NCI-H2171 treated with DMSO at 0.1 percent for 48 hours (cell line): ENCODE measurements at regions not wholly inside any gene's neighbourhood (a gene's known extent, or its start where the extent isn't known, plus 50 kb on each side); places are given as distances from the start of the nearest gene placed in this dataset.

Source experiments
- DNase-seq: peaks from one replicate; lab custom pipeline; 2025; lab: John Stamatoyannopoulos, UW

DNA sequence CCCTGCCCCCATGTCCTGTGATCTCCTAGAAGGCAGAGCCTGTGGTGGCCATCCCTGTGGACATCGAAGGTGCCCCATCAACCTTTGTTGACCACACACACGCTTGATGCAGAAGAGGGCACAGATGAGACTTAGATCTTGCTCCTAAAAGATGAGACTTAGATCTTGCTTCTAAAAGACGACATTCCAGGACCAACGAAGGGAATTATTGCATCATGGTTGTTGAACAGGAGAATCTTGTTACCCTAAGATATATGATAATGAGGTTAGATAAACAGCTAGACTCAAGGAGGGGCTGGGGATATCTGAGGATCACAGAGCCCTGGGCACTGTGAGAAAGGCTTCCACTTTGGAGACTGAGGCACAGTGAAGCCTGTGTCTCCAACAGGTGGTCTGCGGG, 91.1 kb upstream of the WSCD2 start:
- no peak for DNase-seq

GRCh38 chr12:108039794-108040193, 89.3 kb upstream of the WSCD2 start:
- no peak for DNase-seq

DNA sequence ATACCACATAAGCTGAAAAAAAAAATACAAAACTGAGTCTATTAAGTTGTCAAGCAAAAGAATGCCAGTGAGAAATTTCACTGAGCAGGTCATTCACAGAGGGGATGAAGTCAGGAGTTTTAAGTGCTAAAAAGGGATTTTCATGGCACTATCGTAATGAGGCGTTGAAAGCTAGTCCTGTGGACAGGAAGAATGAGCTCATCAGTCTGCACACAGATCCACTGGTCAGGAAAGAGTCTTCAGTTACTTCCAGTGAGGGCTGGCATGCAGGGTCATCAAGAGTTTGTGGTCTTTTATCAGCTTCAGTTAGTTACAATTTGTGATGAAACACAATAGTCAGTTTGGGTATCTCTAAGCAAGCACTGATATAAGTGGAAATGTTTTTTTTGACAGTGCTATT, 88.1 kb upstream of the WSCD2 start:
- no peak for DNase-seq

GRCh38 chr12:108043286-108043685, 85.8 kb upstream of the WSCD2 start:
- no peak for DNase-seq

DNA sequence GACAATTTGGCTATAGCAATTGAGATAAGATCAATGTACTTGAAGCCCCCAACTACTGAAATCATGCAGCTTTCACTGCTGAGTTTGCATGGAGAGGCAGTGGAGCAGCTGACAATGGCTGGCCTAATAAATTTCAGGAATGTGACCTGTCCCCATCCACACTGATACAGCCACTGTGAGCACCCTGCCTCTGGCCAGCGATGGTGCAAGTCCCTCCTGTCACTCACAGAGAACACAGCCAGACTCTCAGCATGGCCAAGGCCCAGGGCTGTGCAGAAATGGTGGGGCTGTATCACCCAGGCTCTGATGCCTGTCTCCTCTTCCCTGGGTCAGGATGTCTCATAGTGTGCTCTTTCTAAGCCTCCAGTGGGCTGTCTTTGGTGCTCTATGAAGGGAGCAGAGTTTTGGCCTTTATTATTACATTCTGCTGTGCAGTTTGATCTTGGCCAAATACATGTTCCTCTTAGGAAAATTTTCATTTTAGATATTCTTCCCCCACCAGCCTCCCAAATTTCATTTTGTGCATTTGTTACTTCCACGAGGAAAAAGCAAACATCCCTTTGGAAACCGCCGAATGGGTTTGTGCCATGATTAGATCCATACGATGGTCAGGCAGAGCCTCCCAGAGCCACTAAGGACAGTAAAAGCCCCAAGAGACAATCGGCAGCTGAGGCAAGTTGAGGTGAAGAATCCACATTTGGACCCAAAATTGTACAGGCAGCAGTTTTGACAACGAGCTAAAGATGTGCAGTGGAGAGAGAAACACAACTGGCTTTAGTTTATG, 85.1 kb upstream of the WSCD2 start:
- DNase-seq = no peak

GRCh38 chr12:108046135-108046534, 83.0 kb upstream of the WSCD2 start:
- DNase-seq = peak; percentile 10

DNA sequence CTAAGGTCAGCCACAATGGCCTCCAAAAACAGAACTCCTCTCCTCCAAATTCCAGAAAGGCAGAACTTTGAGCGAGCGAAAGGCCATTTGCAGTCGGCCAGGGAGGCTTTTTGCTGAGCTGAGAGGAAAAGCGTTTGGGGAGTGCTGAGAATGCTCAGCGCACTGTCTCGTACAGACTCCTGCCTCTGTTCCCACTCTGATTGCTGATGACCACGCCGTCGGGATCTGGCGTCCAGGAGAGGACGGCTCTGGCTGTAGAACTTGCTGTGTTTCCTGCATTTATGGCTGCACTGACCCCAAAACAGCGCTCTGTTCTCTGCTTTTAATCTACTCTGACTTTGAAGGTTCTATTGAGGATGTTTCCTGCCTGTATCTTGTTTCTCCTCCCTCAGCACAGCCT, 82.4 kb upstream of the WSCD2 start:
- no peak for DNase-seq

GRCh38 chr12:108047071-108047550, 82.0 kb upstream of the WSCD2 start:
- DNase-seq = no peak

DNA sequence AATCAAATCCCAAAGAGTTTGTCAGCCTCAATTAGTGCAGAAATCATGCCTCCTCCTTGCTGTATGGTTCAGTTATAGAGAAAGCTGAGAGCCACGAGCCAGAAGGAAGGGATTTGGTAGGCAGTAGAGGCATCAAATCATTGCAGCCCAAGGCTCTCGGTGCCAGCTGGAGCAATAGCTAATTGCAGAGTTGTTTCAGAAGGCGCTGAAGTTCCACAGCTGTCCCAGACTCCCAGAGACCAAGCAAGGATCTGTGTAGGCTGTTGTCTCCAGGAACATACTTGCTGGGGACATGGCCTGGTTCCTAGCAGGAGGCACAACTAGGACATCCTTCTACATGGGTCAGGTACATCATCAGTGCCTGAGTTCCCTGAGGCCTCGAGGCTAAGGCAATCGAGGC, 80.4 kb upstream of the WSCD2 start:
- DNase-seq = no peak

- DNase-seq = no peak
These were observed 78.4 kb upstream of the WSCD2 start for GRCh38 chr12:108050696-108051095.

DNA sequence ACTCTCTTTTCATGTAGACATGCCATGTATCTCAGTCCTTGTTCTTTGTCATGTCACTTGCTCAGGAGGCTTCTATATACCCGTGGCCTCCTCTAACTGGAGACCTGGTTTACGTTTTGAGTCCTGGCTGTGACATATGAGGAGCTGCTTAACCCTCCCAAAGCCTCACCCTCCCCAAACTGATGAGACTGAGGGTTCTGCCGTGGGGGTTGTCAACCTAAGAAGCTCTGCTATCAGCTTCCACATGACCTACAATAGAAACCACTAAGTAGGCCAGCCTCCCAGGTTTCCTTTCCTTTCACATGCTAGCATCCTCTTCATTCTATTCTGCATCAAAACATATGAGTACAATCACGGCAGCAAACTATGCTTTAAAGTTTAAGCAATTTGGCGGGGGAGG, 76.8 kb upstream of the WSCD2 start:
- no peak for DNase-seq

DNA sequence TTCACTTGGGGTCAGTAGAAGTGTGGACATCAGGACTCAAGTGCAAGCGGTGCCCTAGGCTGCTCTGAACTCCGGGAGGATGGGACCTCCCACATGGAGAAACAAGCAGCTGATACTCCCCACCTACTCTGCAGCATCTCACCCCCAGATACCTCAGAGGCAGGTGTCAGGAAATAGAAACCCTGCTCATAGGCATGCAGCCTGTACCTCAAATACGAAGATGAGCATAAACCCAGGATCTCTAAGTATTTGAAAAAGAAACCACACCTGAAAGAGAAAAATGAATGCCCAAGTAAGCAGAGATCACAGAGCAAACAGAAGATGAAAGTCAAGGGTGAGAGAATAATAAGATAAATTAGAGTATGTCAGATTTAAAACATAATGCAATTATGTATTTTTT, 75.6 kb upstream of the WSCD2 start:
- no peak for DNase-seq

GRCh38 chr12:108054496-108054895, 74.6 kb upstream of the WSCD2 start:
- DNase-seq = no peak

DNA sequence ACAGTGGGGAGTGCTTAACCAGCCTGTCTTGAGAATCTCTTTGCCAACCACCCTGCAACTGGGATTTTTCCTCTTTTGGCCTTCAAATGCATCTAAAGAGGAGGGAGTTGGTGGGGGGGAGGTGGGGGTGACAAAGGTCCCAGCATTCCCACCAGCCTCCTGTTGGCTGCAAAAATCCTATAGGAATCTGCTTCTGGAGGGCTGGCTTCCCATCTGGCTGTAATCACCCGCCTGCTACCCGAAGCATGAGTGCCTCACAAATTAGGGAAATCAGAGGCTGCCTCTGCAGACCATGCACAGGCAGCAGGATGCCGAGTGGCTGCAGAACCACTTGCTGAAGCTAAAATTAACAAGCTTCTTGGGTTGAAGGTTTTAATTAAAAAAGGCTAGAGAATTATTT, 73.9 kb upstream of the WSCD2 start:
- DNase-seq = no peak

DNA sequence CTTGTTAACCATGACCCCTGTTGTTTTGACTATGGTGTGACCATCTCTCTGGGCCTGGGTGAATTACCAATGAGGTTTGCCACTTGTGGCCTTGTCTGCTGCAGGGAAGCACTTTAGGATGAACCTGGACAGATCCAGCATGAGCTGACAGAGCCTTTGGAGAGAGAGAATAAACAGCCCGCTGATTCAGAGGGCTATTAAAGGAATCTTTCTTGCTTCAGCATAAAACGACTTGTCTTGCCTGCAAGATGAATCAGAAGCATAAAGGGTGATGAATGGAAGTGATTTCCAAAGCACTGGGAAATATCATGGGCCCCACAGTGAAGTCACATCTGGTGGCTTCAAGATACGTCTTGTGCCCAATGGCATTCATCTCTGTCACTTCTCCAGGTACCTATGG, 69.0 kb upstream of the WSCD2 start:
- no peak for DNase-seq

GRCh38 chr12:108060903-108061302, 68.2 kb upstream of the WSCD2 start:
- no peak for DNase-seq

DNA sequence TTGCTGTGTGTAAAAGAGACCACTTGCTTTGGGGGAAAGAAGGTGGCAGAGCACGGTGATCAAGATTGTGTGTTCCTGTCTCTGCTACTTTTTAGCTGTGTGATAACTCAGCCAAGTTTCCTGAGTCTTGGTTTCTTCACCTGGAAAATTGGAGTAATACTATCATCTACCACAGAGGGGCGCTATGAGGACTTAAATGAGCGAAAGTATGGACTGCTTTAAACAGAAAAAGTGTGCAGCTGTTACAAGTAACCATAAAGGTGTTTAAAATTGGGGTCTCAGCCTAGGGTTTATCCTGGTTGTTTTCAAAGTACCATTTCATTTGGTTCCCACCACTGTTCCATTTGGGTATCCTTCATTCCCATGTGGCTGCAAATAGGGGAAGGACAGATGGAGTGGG, 65.9 kb upstream of the WSCD2 start:
- no peak for DNase-seq

GRCh38 chr12:108065069-108065468, 64.0 kb upstream of the WSCD2 start:
- peak; percentile 69 for DNase-seq

GRCh38 chr12:108066583-108067577, 62.2 kb upstream of the WSCD2 start:
- no peak for DNase-seq

GRCh38 chr12:108069651-108070165, 59.4 kb upstream of the WSCD2 start:
- no peak for DNase-seq

- no peak for DNase-seq
These were observed 53.5 kb upstream of the WSCD2 start for GRCh38 chr12:108075561-108075960.

DNA sequence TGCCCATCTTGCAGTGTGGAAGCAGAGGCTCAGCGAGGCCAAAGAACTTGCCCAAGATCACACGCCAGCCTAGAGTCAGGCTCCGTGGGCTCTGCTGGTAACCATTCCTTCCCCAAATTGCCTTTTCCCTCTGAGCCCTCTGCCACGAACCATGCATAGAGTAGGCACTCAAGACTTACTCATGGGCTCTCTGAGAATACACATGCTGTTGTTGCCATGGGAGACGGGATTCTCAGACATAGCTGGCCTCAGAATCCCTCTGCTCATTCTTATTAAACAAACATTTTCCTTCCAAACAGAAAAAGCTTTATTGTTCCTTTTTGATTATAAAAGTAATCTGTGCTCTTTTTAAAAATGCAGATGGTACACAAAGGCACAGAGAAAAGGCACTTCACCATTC, 52.5 kb upstream of the WSCD2 start:
- no peak for DNase-seq

DNA sequence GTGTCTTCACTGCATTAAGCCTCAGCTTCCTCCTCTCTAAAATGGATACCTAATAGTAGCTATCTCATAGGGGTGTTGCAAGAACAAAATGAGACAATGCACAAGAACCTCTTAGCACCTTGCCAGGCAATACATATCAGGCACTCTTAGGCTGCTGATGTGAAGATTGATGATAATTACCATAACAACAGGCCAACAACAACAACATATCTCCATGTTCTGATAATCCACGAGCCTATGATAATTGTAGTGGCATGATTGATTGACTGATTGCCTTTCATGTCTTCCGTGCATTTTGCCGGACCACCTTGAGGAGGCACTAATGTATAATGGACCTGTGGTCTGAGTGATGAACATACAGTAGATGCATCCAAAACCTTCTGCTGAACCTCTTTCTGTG, 50.7 kb upstream of the WSCD2 start:
- DNase-seq = no peak
